SK-N-SH treated with all-trans-retinoic acid at 6 μM for 48 hours (cell line): ENCODE measurements at regions not wholly inside any gene's neighbourhood (a gene's known extent, or its start where the extent isn't known, plus 50 kb on each side); places are given as distances from the start of the nearest gene placed in this dataset.

Source experiments
- CSDC2 ChIP-seq: fragments of 250-450 bp; sonication (Bioruptor Pico); IDR thresholded peaks from 2 replicates; pipeline ENCODE4 v1.5.0; 2020; ENCODE audit warnings: mild to moderate bottlenecking, moderate library complexity
- ZFP3 ChIP-seq: fragments of 250-450 bp; sonication (Bioruptor Pico); IDR thresholded peaks from 2 replicates; pipeline ENCODE4 v1.5.0; 2020; ENCODE audit warnings: mild to moderate bottlenecking, moderate library complexity

GRCh38 chr1:47696737-47697441 is 259.0 kb downstream of the FOXD2 start:
- TF ChIP-seq CSDC2 (CRISPR knock-in tag) (no peak), ZFP3 (no peak)
